NB4 (cell line): ENCODE measurements at regions not wholly inside any gene's neighbourhood (a gene's known extent, or its start where the extent isn't known, plus 50 kb on each side); places are given as distances from the start of the nearest gene placed in this dataset.

Source experiments
- CTCF ChIP-seq: IDR thresholded peaks from one replicate; pipeline ENCODE4 v1.5.1; 2012; ENCODE audit warnings: low read depth, low read length
- MYC ChIP-seq: IDR thresholded peaks from 2 replicates; pipeline ENCODE4 v1.6.1; 2011; ENCODE audit warnings: low read depth, low read length
- POLR2A ChIP-seq: IDR thresholded peaks from 2 replicates; pipeline ENCODE4 v1.6.1; 2011; ENCODE audit warnings: mild to moderate bottlenecking; ENCODE audit not compliant: insufficient read length; ENCODE audit errors: extremely low read depth

- TF ChIP-seq MYC (no peak), CTCF (no peak), POLR2A (no peak)
Measured at GRCh38 chr1:222247811-222248310, 300.0 kb downstream of the HHIPL2 start.
